ENCODE measurements at regions not wholly inside any gene's neighbourhood (a gene's known extent, or its start where the extent isn't known, plus 50 kb on each side); places are given as distances from the start of the nearest gene placed in this dataset.

GRCh38 chr15:39247574-39247973 lies 333.3 kb upstream of the THBS1 start:
- H3K4me3 ChIP-seq (replicated peaks in 1 of 3; ENCODE audit: insufficient read depth in 1 of 3, low read depth in 2 of 3, low read length in 3 of 3) = no peak overlapping the region
- ChIA-PET POLR2A (no interaction called here), CTCF (ENCODE audit: low intra/inter-chr PET ratio, low total read pairs) (no interaction called here)
- 100% methylated on average over 1 of the region's 1 CpG for WGBS (ENCODE audit: low lambda C conversion rate)
- ATAC-seq = no peak
- in situ Hi-C loops (cut with HindIII; ENCODE audit: extremely low pct_ligation_motif_present, low pct_unique_long_range_greater_than_20kb) (no loop called here), intact Hi-C loops (cut with micrococcal nuclease; ENCODE audit: unreplicated experiment) (no loop called here)
- no peak for FAIRE-seq
- H4K20me1 ChIP-seq (ENCODE audit: insufficient read depth, low read length) = no peaks in the 10 kb centered on the region
- no peaks in the 10 kb centered on the region for H3K36me3 ChIP-seq (replicated peaks in 1 of 2; ENCODE audit: control insufficient read depth in 1 of 2, insufficient read depth in 2 of 2, low read length in 2 of 2)
- no peak overlapping the region for H3K27ac ChIP-seq (ENCODE audit: extremely low read length, insufficient read depth, low read length)
- H3K27me3 ChIP-seq (ENCODE audit: control insufficient read depth in 1 of 2, insufficient read depth in 2 of 2, low read length in 2 of 2) = no peaks in the 10 kb centered on the region
- no TSS peak for BruUV-seq (replicated peaks)
- H3K9ac ChIP-seq (ENCODE audit: insufficient read depth, low read depth, low read length) = no peak overlapping the region
- no peak overlapping the region for H3K4me2 ChIP-seq (ENCODE audit: low read depth, low read length)
- TF ChIP-seq SCMH1 (CRISPR knock-in tag; IDR thresholded peaks at IDR 0.05; ENCODE audit: borderline replicate concordance) (no peak), CREB1 (IDR thresholded peaks at IDR 0.05) (no peak), CREB1 (CRISPR knock-in tag; IDR thresholded peaks at IDR 0.05) (no peak), NAIF1 (CRISPR knock-in tag; IDR thresholded peaks at IDR 0.05; ENCODE audit: borderline replicate concordance) (no peak), ZSCAN12 (CRISPR knock-in tag; IDR thresholded peaks at IDR 0.05) (no peak), HOXD1 (CRISPR knock-in tag; IDR thresholded peaks at IDR 0.05) (no peak), ZC3H4 (CRISPR knock-in tag; IDR thresholded peaks at IDR 0.05; ENCODE audit: borderline replicate concordance) (no peak), ZNF383 (CRISPR knock-in tag; IDR thresholded peaks at IDR 0.05; ENCODE audit: borderline replicate concordance) (no peak), ZKSCAN5 (CRISPR knock-in tag; IDR thresholded peaks at IDR 0.05) (no peak), ZNF205 (CRISPR knock-in tag; IDR thresholded peaks at IDR 0.05) (no peak), JDP2 (CRISPR knock-in tag; IDR thresholded peaks at IDR 0.05; ENCODE audit: borderline replicate concordance) (no peak), KLF11 (CRISPR knock-in tag; IDR thresholded peaks at IDR 0.05) (no peak)
- no peaks in the 10 kb centered on the region for H3K9me3 ChIP-seq (ENCODE audit: low read length)
- no peaks in the 10 kb centered on the region for H3K79me2 ChIP-seq (ENCODE audit: insufficient read depth, low read length)
- H2AFZ ChIP-seq (ENCODE audit: low read length) = no peak overlapping the region
- no peak for DNase-seq (ENCODE audit: low spot score)
- peaks cover 15% of the 10 kb centered on the region for H3K4me1 ChIP-seq (ENCODE audit: insufficient read depth, low read length)

- H3K9me3 ChIP-seq (ENCODE audit: low read length) = no peaks in the 10 kb centered on the region
- H3K4me1 ChIP-seq (ENCODE audit: insufficient read depth, low read length) = peaks cover 15% of the 10 kb centered on the region
- DNase-seq (ENCODE audit: low spot score) (peak; percentile 47), FAIRE-seq (no peak), ATAC-seq (no peak; the same call in 2 of the 3 replicates)
- H3K79me2 ChIP-seq (ENCODE audit: insufficient read depth, low read length) = no peaks in the 10 kb centered on the region
- no peak overlapping the region for H3K9ac ChIP-seq (ENCODE audit: insufficient read depth, low read depth, low read length)
- H3K27ac ChIP-seq (ENCODE audit: extremely low read length, insufficient read depth, low read length) = no peak overlapping the region
- intact Hi-C loops (cut with micrococcal nuclease; ENCODE audit: unreplicated experiment) = no loop called here
- H3K4me2 ChIP-seq (ENCODE audit: low read depth, low read length) = 0 out of 2 replicates have a peak overlapping the region, but pooled peaks have one; percentile 6
- CTCF ChIA-PET (ENCODE audit: low intra/inter-chr PET ratio, low total read pairs) = no interaction called here
- no peak overlapping the region for H3K4me3 ChIP-seq (replicated peaks in 1 of 3; ENCODE audit: insufficient read depth in 1 of 3, low read depth in 2 of 3, low read length in 3 of 3)
- WGBS (ENCODE audit: low lambda C conversion rate) = 36% methylated on average over 4 of the region's 4 CpGs
- H2AFZ ChIP-seq (ENCODE audit: low read length) = no peak overlapping the region
- no TSS peak for BruUV-seq (replicated peaks)
- H4K20me1 ChIP-seq (ENCODE audit: insufficient read depth, low read length) = no peaks in the 10 kb centered on the region
- H3K27me3 ChIP-seq (ENCODE audit: control insufficient read depth in 1 of 2, insufficient read depth in 2 of 2, low read length in 2 of 2) = no peaks in the 10 kb centered on the region
- in situ Hi-C loops (cut with HindIII; ENCODE audit: extremely low pct_ligation_motif_present, low pct_unique_long_range_greater_than_20kb) = no loop called here
- H3K36me3 ChIP-seq (replicated peaks in 1 of 2; ENCODE audit: control insufficient read depth in 1 of 2, insufficient read depth in 2 of 2, low read length in 2 of 2) = no peaks in the 10 kb centered on the region
- POLR2A ChIA-PET = no interaction called here
- no peak for TF ChIP-seq ZNF678 (CRISPR knock-in tag; IDR thresholded peaks at IDR 0.05)
- TF ChIP-seq FOXO1 (CRISPR knock-in tag; IDR thresholded peaks at IDR 0.05) = no peak
- TF ChIP-seq TRIM24 (CRISPR knock-in tag; IDR thresholded peaks at IDR 0.05) = no peak
- TF ChIP-seq, protein P1, sequence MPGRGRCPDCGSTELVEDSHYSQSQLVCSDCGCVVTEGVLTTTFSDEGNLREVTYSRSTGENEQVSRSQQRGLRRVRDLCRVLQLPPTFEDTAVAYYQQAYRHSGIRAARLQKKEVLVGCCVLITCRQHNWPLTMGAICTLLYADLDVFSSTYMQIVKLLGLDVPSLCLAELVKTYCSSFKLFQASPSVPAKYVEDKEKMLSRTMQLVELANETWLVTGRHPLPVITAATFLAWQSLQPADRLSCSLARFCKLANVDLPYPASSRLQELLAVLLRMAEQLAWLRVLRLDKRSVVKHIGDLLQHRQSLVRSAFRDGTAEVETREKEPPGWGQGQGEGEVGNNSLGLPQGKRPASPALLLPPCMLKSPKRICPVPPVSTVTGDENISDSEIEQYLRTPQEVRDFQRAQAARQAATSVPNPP (CRISPR knock-in tag; IDR thresholded peaks at IDR 0.05) = no peak
Observed at GRCh38 chr15:39248204-39248603, 332.7 kb upstream of the THBS1 start.
